ENCODE measurements at regions not wholly inside any gene's neighbourhood (a gene's known extent, or its start where the extent isn't known, plus 50 kb on each side); places are given as distances from the start of the nearest gene placed in this dataset.

- no peak for TF ChIP-seq POLR2AphosphoS5 (IDR thresholded peaks at IDR 0.05)
- no peak for TF ChIP-seq CTCF (IDR thresholded peaks at IDR 0.05; ENCODE audit: poor library complexity, severe bottlenecking)
These were observed 436.0 kb upstream of the FBXO33 start for GRCh38 chr14:39868251-39868650.

All from neural cell (in vitro differentiated cells).